IPS DF 6.9 (cell line): ENCODE measurements at regions not wholly inside any gene's neighbourhood (a gene's known extent, or its start where the extent isn't known, plus 50 kb on each side); places are given as distances from the start of the nearest gene placed in this dataset.
"Not testable (repeated sequence)": the region's sequence is repeated elsewhere in the genome, so short reads cannot be mapped to it uniquely, and the experiment has no call there.

Source experiments
- DNase-seq: peaks from one replicate; pipeline ENCODE4 v3.0.0-alpha.2; 2013; ENCODE audit warnings: low read depth, low spot score
- H3K27ac ChIP-seq: one replicate; pipeline ENCODE4 v1.5.1; 2013; ENCODE audit warnings: low read length, control low read depth
- H3K27me3 ChIP-seq: 2 replicates; pipeline ENCODE4 v1.6.1; 2013; ENCODE audit warnings: mild to moderate bottlenecking, low read length; ENCODE audit not compliant: control insufficient read depth, insufficient read depth
- H3K36me3 ChIP-seq: 2 replicates; pipeline ENCODE4 v1.6.1; 2013; ENCODE audit warnings: low read length; ENCODE audit not compliant: control insufficient read depth, insufficient read depth
- H3K4me1 ChIP-seq: 2 replicates; pipeline ENCODE4 v1.6.1; 2013; ENCODE audit warnings: low read length; ENCODE audit not compliant: control insufficient read depth, insufficient read depth
- H3K4me3 ChIP-seq: 2 replicates; pipeline ENCODE4 v1.5.1; 2013; ENCODE audit warnings: mild to moderate bottlenecking, low read length
- H3K9me3 ChIP-seq: 2 replicates; pipeline ENCODE4 v1.6.1; 2013; ENCODE audit warnings: low read length, inconsistent platforms; ENCODE audit not compliant: control insufficient read depth, insufficient read depth
- WGBS: extraction: QIAGEN DNeasy Blood & Tissue Kit; methylation state at CpG from one replicate; pipeline ENCODE4 v1.1.7; 2013; ENCODE audit warnings: mixed read lengths, missing lambda C conversion rate; ENCODE audit not compliant: insufficient read length, insufficient coverage; 5-methylcytosine and 5-hydroxymethylcytosine counted together

DNA sequence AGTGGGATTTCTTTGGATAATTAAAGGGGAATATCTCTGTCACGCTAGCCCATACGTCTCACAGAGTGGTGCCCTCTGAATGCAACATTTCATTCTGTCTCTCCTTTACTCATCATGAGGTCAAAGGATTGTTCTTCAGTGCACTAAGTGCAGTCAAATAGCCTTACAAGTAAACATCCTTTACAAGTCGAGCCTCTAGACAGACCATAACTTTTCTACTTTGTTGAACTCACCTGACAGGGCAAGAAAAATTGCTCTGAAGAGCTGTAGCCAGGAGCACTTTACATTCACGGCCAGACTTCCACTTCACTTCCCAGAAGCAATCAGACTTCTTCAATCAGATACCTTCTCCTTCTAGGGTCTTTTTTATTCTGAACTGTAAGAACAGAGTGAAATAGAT is 768.0 kb upstream of the TMPRSS15 start:
- H3K9me3 ChIP-seq: no peaks in the 10 kb centered on the region
- H3K36me3 ChIP-seq: no peaks in the 10 kb centered on the region
- WGBS: no CpG with 5 or more reads among the region's 4 CpGs

DNA sequence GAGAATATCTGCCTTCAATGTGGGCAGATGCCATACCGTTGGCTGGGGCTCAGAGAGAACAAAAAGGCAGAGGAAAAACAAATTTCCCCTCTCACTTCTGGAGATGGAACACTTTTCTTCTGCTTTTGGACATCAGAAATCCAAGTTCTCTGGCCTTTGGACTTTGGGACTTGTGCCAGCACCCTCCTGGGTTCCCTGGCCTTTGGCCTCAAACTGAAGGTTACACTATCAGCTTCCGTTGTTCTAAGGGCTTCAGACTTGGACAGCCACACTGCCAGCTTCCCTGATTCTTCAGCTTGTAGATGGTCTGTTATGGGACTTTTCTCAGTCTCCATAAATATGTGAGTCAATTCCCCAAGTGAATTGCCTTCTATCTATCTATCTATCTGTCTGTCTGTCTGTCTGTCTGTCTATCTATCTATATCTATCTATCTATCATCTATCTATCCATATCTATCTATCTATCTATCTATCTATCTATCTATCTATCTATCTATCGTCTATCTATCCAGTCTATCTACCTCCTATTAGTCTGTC is 778.1 kb upstream of the TMPRSS15 start:
- Histone ChIP-seq H3K36me3 (no peaks in the 10 kb centered on the region), H3K27me3 (no peaks in the 10 kb centered on the region), H3K4me1 (no peaks in the 10 kb centered on the region), H3K27ac (no peak overlapping the region), H3K4me3 (no peak overlapping the region), H3K9me3 (no peaks in the 10 kb centered on the region)
- no peak for DNase-seq
- no CpG with 5 or more reads among the region's 3 CpGs for WGBS

More for the DNA sequence above, 768.0 kb upstream of the TMPRSS15 start:
- Histone ChIP-seq H3K27me3 (no peaks in the 10 kb centered on the region), H3K4me3 (no peak overlapping the region), H3K4me1 (no peaks in the 10 kb centered on the region), H3K27ac (no peak overlapping the region)
- DNase-seq: no peak

DNA sequence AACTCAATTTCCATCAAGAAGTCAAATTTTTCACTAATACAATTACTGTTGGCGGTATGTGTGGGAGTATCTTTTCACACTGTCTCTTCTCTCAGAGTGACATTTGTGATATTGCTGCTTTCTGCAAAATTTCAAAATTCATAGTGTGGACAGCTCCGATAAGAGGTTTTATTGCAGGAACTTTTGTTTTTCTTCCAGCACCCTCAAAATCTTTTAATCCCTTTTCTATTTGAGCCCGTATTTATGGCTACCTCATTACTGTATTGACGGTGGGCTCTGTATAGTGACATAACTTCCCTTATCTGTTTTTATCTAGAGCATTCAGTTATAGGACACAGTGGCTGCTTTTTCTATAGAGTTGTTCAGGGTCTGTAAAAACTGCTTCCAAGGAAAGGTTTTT is 794.4 kb upstream of the TMPRSS15 start:
- WGBS: no CpG with 5 or more reads among the region's 4 CpGs
- H3K27me3 ChIP-seq: no peaks in the 10 kb centered on the region
- H3K9me3 ChIP-seq: no peaks in the 10 kb centered on the region
- no peaks in the 10 kb centered on the region for H3K36me3 ChIP-seq
- no peaks in the 10 kb centered on the region for H3K4me1 ChIP-seq
- H3K27ac ChIP-seq: no peak overlapping the region
- H3K4me3 ChIP-seq: no peak overlapping the region
- no peak for DNase-seq

DNA sequence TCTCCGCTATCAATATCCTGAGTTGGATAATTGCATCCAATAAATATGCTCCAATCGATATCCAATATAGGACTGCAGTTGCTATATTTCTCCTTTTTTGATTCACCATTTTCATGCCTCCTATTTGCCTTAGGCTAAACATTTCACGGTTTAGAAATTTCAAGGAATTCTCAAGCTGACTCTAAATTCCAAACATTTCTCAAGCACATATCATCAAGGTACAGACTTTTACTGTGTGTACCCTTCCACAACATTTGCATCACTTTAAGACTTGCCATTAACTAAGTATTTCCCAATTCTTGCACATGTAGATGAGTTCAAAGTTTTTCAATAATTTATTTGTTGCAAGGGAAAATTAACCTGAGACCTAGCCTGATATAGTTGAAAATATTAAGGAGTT is 795.2 kb upstream of the TMPRSS15 start:
- Histone ChIP-seq H3K9me3 (no peaks in the 10 kb centered on the region), H3K27me3 (no peaks in the 10 kb centered on the region), H3K36me3 (no peaks in the 10 kb centered on the region), H3K27ac (no peak overlapping the region), H3K4me1 (no peaks in the 10 kb centered on the region), H3K4me3 (no peak overlapping the region)
- WGBS: no CpG with 5 or more reads among the region's 3 CpGs
- DNase-seq: no peak

DNA sequence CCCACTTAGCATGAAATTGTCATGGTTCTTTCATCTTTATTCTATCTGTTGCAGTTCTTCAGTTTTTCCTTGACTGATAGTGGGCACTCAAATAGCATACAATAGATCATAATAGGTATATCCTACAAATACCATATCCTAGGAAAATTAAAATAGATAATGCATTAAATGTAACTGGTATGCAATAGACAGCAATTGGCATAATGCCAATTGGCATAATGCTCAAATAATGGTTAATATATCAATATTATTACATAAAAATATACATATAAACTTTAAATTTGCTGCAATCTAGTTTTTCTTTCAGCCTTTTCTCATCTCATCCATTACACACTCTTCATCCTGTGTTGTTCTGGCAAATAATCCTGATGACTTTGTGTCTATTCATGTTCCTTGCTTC is 814.6 kb upstream of the TMPRSS15 start:
- no peaks in the 10 kb centered on the region for H3K36me3 ChIP-seq
- H3K4me3 ChIP-seq: no peak overlapping the region
- H3K9me3 ChIP-seq: no peaks in the 10 kb centered on the region
- no peaks in the 10 kb centered on the region for H3K27me3 ChIP-seq
- no peak for DNase-seq
- no peak overlapping the region for H3K27ac ChIP-seq
- no peaks in the 10 kb centered on the region for H3K4me1 ChIP-seq

DNA sequence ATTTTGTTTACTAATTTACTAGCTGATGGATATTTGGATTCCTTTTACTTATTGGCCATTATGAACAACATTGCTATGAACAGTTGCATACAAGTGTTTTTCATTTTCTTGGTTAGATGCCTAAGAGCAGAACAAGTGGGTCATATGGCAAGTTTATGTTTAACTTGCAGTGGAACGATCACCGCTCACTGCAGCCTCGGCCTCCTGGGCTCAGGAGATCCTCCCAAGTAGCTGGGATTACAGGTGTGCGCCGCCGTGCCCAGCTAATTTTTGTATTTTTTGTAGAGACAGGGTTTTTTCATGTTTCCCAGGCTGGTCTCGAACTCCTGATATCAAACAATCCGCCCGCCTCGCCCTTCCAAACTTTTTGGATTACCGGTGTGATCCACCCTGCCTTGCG is 820.5 kb upstream of the TMPRSS15 start:
- Histone ChIP-seq H3K4me1 (no peaks in the 10 kb centered on the region), H3K27me3 (no peaks in the 10 kb centered on the region), H3K36me3 (no peaks in the 10 kb centered on the region), H3K4me3 (no peak overlapping the region), H3K27ac (no peak overlapping the region), H3K9me3 (no peaks in the 10 kb centered on the region)
- DNase-seq: no peak
- no CpG with 5 or more reads among the region's 12 CpGs for WGBS

DNA sequence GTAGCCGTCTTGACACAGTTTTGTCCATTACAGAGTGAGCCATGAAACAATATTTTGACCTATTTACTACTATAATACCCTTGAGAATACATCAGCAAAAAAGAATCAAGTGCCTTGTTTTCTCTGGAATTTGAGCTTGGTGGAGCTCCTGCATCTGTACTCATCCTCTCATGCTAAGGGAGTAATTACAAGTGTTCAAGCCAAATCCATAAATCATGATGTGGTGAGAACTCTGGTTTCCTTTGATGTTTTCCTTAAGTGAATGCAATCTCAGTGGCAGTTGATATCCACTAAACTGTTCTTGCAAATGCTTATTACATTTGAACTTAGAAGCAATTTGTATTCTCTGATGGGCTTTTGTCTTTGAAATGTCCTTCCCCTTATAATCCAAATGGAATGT is 824.6 kb upstream of the TMPRSS15 start:
- Histone ChIP-seq H3K4me3 (no peak overlapping the region), H3K36me3 (no peaks in the 10 kb centered on the region), H3K4me1 (no peaks in the 10 kb centered on the region), H3K27me3 (no peaks in the 10 kb centered on the region), H3K9me3 (no peaks in the 10 kb centered on the region), H3K27ac (no peak overlapping the region)
- DNase-seq: no peak
- no CpG with 5 or more reads among the region's 1 CpG for WGBS

DNA sequence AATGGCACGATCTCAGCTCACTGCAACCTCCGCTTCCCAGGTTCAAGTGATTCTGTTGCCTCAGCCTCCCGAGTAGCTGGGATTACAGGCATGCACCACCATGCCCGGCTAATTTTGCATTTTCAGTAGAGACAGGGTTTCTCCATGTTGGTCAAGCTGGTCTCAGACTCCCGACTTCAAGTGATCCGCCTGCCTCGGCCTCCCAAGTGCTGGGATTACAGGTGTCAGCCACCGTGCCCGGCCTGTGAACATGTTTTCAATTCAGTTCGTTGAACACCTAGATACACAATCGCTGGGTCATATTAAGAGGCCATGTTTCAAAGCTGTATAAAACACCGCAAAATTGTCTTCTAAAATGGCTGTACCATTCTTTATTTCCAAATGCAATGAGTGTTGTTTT is 830.3 kb upstream of the TMPRSS15 start:
- DNase-seq, H3K4me1 ChIP-seq, H3K4me3 ChIP-seq, H3K36me3 ChIP-seq, H3K9me3 ChIP-seq, H3K27me3 ChIP-seq, H3K27ac ChIP-seq: not testable (repeated sequence)
- WGBS: no CpG with 5 or more reads among the region's 12 CpGs

DNA sequence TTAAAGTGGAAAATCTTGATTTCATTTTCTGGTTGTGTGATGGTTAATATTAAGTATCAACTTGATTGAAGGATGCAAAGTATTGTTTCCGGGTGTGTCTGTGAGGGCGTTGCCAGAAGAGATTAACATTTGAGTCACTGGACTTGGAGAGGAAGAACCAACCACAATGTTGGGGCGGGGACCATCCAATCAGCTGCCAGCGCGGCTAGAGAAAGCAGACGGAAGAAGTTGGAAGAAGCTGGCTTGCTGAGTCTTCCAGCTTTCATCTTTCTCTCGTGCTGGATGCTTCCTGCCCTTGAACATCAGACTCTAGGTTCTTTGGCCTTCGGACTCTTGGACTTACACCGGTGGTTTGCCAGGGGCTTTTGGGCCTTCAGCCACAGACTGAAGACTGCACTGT is 832.6 kb upstream of the TMPRSS15 start:
- no CpG with 5 or more reads among the region's 9 CpGs for WGBS
- no peak for DNase-seq
- no peak overlapping the region for H3K4me3 ChIP-seq
- no peaks in the 10 kb centered on the region for H3K27me3 ChIP-seq
- no peaks in the 10 kb centered on the region for H3K36me3 ChIP-seq
- no peak overlapping the region for H3K27ac ChIP-seq
- H3K9me3 ChIP-seq: no peaks in the 10 kb centered on the region
- H3K4me1 ChIP-seq: no peaks in the 10 kb centered on the region

DNA sequence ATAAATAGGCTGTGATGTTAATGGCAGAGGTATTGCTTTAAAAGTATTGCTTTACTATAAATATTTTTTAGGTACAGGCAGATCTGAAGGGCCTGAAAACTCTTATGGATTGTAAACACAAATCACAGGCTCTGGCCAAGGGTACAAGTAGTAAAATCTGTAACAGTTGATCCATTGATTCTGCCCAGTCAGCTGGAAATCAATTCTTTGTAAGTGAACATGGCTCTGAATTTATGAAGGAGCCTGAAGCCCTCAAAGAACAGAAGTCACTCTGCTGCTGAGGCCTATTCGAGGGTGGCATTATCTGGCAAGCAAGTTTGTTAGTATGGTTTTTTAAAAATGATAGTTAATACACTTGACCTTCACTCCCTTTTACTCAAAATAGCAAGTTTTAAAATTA is 834.0 kb upstream of the TMPRSS15 start:
- no peak for DNase-seq
- WGBS: no CpG with 5 or more reads among the region's 1 CpG

DNA sequence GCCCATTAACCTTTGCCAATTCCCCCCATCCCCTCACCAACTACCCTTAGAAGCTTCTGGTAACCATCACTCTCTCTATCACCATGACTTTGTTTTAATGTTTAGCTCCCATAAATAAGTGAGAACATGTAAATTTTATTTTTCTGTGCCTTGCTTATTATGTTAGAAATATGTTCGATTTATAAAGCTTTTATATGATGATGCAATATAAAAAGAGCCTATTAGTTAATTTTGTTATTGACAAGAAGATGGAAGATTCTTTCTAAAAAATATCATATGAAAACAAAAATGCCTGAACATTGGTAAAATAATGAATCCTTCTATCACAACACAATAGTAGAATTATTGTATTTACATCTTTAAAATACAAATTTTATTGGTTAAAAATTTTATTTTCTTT is 836.1 kb upstream of the TMPRSS15 start:
- Histone ChIP-seq H3K36me3 (no peaks in the 10 kb centered on the region), H3K27me3 (no peaks in the 10 kb centered on the region), H3K27ac (no peak overlapping the region), H3K9me3 (no peaks in the 10 kb centered on the region), H3K4me1 (no peaks in the 10 kb centered on the region), H3K4me3 (no peak overlapping the region)
- no peak for DNase-seq
- 100% methylated on average over 1 of the region's 1 CpG for WGBS

More for the DNA sequence above, 834.0 kb upstream of the TMPRSS15 start:
- H3K36me3 ChIP-seq: no peaks in the 10 kb centered on the region
- H3K4me3 ChIP-seq: no peak overlapping the region
- H3K4me1 ChIP-seq: no peaks in the 10 kb centered on the region
- no peak overlapping the region for H3K27ac ChIP-seq
- no peaks in the 10 kb centered on the region for H3K9me3 ChIP-seq
- no peaks in the 10 kb centered on the region for H3K27me3 ChIP-seq
